GM19452 (cell line): ENCODE measurements at regions not wholly inside any gene's neighbourhood (a gene's known extent, or its start where the extent isn't known, plus 50 kb on each side); places are given as distances from the start of the nearest gene placed in this dataset.

ENCODE experiments used
- ATAC-seq: cut with Tn5 transposase; IDR thresholded peaks from one replicate; pipeline ENCODE4 v1.9.1; 2021; ENCODE audit not compliant: unreplicated experiment

- no peak for ATAC-seq
Measured at GRCh38 chr22:47797342-47797945, 1035.0 kb downstream of the TBC1D22A start.

GRCh38 chr22:47796128-47796908, 1033.9 kb downstream of the TBC1D22A start:
- no peak for ATAC-seq

GRCh38 chr22:47795477-47796127, 1033.2 kb downstream of the TBC1D22A start:
- ATAC-seq = no peak

- ATAC-seq = no peak
Measured at GRCh38 chr22:47794851-47795250, 1032.4 kb downstream of the TBC1D22A start.

GRCh38 chr22:47793304-47794101, 1031.1 kb downstream of the TBC1D22A start:
- ATAC-seq = no peak

- ATAC-seq = no peak
Measured at GRCh38 chr22:47789171-47789570, 1026.7 kb downstream of the TBC1D22A start.

GRCh38 chr22:47788461-47788860, 1026.0 kb downstream of the TBC1D22A start:
- ATAC-seq = no peak

GRCh38 chr22:47787501-47788227, 1025.2 kb downstream of the TBC1D22A start:
- no peak for ATAC-seq

- ATAC-seq = no peak
Measured at GRCh38 chr22:47786650-47787290, 1024.3 kb downstream of the TBC1D22A start.

GRCh38 chr22:47784991-47785390, 1022.5 kb downstream of the TBC1D22A start:
- ATAC-seq = no peak

- no peak for ATAC-seq
Measured at GRCh38 chr22:47784367-47784983, 1022.0 kb downstream of the TBC1D22A start.

- ATAC-seq = no peak
Measured at GRCh38 chr22:47783433-47784366, 1021.2 kb downstream of the TBC1D22A start.

GRCh38 chr22:47782328-47783075, 1020.1 kb downstream of the TBC1D22A start:
- no peak for ATAC-seq

- ATAC-seq = no peak
Measured at GRCh38 chr22:47781427-47782111, 1019.1 kb downstream of the TBC1D22A start.

GRCh38 chr22:47781024-47781423, 1018.6 kb downstream of the TBC1D22A start:
- no peak for ATAC-seq

GRCh38 chr22:47780281-47780875, 1017.9 kb downstream of the TBC1D22A start:
- ATAC-seq = no peak

- no peak for ATAC-seq
Measured at GRCh38 chr22:47779474-47779873, 1017.0 kb downstream of the TBC1D22A start.
